ENCODE measurements at regions not wholly inside any gene's neighbourhood (a gene's known extent, or its start where the extent isn't known, plus 50 kb on each side); places are given as distances from the start of the nearest gene placed in this dataset.

GRCh38 chr5:5904113-5904512 lies 474.2 kb downstream of the MED10 start:
- Mint-ChIP-seq H3K27me3 (ENCODE audit: insufficient read depth) (no peaks in the 10 kb centered on the region), H3K27ac (no peak overlapping the region), H3K4me1 (no peaks in the 10 kb centered on the region), H3K9me3 (no peaks in the 10 kb centered on the region), H3K4me3 (no peak overlapping the region), H3K36me3 (ENCODE audit: low read depth) (no peaks in the 10 kb centered on the region)
- H3K36me3 ChIP-seq (ENCODE audit: control insufficient read depth, insufficient read depth, low read length) = no peaks in the 10 kb centered on the region
- no peak for DNase-seq
- no peaks in the 10 kb centered on the region for H3K27me3 ChIP-seq (ENCODE audit: control insufficient read depth, insufficient read depth, low read length, poor library complexity, severe bottlenecking)
- no peak overlapping the region for H3K27ac ChIP-seq (ENCODE audit: low read depth, low read length)
- H3K4me3 ChIP-seq (ENCODE audit: low read length) = no peak overlapping the region
- no peaks in the 10 kb centered on the region for H3K9me3 ChIP-seq (ENCODE audit: control insufficient read depth, low read length)
- no peaks in the 10 kb centered on the region for H3K4me1 ChIP-seq (ENCODE audit: control insufficient read depth, insufficient read depth, low read length)
- H3K9ac ChIP-seq (ENCODE audit: extremely low read depth, low read length, poor library complexity, severe bottlenecking) = no peak overlapping the region
- 86 to 92% methylated on average over 3 to 4 of the region's 4 CpGs for WGBS, 2 experiments (ENCODE audit: insufficient coverage in 1 of 2, insufficient read length in 1 of 2)
- TF ChIP-seq CTCF (conservative IDR thresholded peaks at IDR 0.05) = no peak

GRCh38 chr5:5902678-5903646 lies 475.4 kb downstream of the MED10 start:
- H3K27ac Mint-ChIP-seq = no peak overlapping the region
- H3K27ac ChIP-seq (ENCODE audit: low read depth, low read length) = no peak overlapping the region

GRCh38 chr5:5900350-5900749 lies 477.9 kb downstream of the ICE1 start:
- WGBS, 2 experiments (ENCODE audit: insufficient coverage in 1 of 2, insufficient read length in 1 of 2) = 84 to 85% methylated on average over 5 to 6 of the region's 6 CpGs
- no peak overlapping the region for H3K27ac ChIP-seq (ENCODE audit: low read depth, low read length)
- no peaks in the 10 kb centered on the region for H3K4me1 Mint-ChIP-seq
- H3K4me1 ChIP-seq (ENCODE audit: control insufficient read depth, insufficient read depth, low read length) = no peaks in the 10 kb centered on the region
- no peaks in the 10 kb centered on the region for H3K36me3 ChIP-seq (ENCODE audit: control insufficient read depth, insufficient read depth, low read length)
- H3K9me3 Mint-ChIP-seq = no peaks in the 10 kb centered on the region
- H3K27ac Mint-ChIP-seq = no peak overlapping the region
- TF ChIP-seq CTCF (conservative IDR thresholded peaks at IDR 0.05) = no peak
- H3K9me3 ChIP-seq (ENCODE audit: control insufficient read depth, low read length) = no peaks in the 10 kb centered on the region
- H3K36me3 Mint-ChIP-seq (ENCODE audit: low read depth) = no peaks in the 10 kb centered on the region
- no peak overlapping the region for H3K9ac ChIP-seq (ENCODE audit: extremely low read depth, low read length, poor library complexity, severe bottlenecking)
- no peak overlapping the region for H3K4me3 ChIP-seq (ENCODE audit: low read length)
- H3K4me3 Mint-ChIP-seq = no peak overlapping the region
- no peak for DNase-seq
- H3K27me3 Mint-ChIP-seq (ENCODE audit: insufficient read depth) = no peaks in the 10 kb centered on the region
- no peaks in the 10 kb centered on the region for H3K27me3 ChIP-seq (ENCODE audit: control insufficient read depth, insufficient read depth, low read length, poor library complexity, severe bottlenecking)

More at GRCh38 chr5:5902678-5903646, 475.4 kb downstream of the MED10 start:
- no peaks in the 10 kb centered on the region for H3K9me3 ChIP-seq (ENCODE audit: control insufficient read depth, low read length)
- no peaks in the 10 kb centered on the region for H3K4me1 Mint-ChIP-seq
- DNase-seq = no peak
- no peaks in the 10 kb centered on the region for H3K27me3 Mint-ChIP-seq (ENCODE audit: insufficient read depth)
- no peaks in the 10 kb centered on the region for H3K9me3 Mint-ChIP-seq
- no peak for TF ChIP-seq CTCF (conservative IDR thresholded peaks at IDR 0.05)
- no peak overlapping the region for H3K9ac ChIP-seq (ENCODE audit: extremely low read depth, low read length, poor library complexity, severe bottlenecking)
- no peaks in the 10 kb centered on the region for H3K4me1 ChIP-seq (ENCODE audit: control insufficient read depth, insufficient read depth, low read length)
- no peak overlapping the region for H3K4me3 Mint-ChIP-seq
- H3K36me3 Mint-ChIP-seq (ENCODE audit: low read depth) = no peaks in the 10 kb centered on the region
- no peak overlapping the region for H3K4me3 ChIP-seq (ENCODE audit: low read length)
- H3K27me3 ChIP-seq (ENCODE audit: control insufficient read depth, insufficient read depth, low read length, poor library complexity, severe bottlenecking) = no peaks in the 10 kb centered on the region
- H3K36me3 ChIP-seq (ENCODE audit: control insufficient read depth, insufficient read depth, low read length) = no peaks in the 10 kb centered on the region
- 90 to 93% methylated on average over 5 to 10 of the region's 10 CpGs for WGBS, 2 experiments (ENCODE audit: insufficient coverage in 1 of 2, insufficient read length in 1 of 2)
